NB4 (cell line): ENCODE measurements at regions not wholly inside any gene's neighbourhood (a gene's known extent, or its start where the extent isn't known, plus 50 kb on each side); places are given as distances from the start of the nearest gene placed in this dataset.

Experiments used
- DNase-seq: peaks from one replicate; pipeline ENCODE4 v3.0.0; 2010; ENCODE audit warnings: low read depth
- H3K4me3 ChIP-seq: one replicate; pipeline ENCODE4 v1.5.1; 2011; ENCODE audit warnings: mild to moderate bottlenecking, low read depth, low read length, moderate library complexity
- MYC ChIP-seq: IDR thresholded peaks from 2 replicates; pipeline ENCODE4 v1.6.1; 2011; ENCODE audit warnings: low read depth, low read length
- POLR2A ChIP-seq: IDR thresholded peaks from 2 replicates; pipeline ENCODE4 v1.6.1; 2011; ENCODE audit warnings: mild to moderate bottlenecking; ENCODE audit not compliant: insufficient read length; ENCODE audit errors: extremely low read depth
- TF ChIP-seq, protein P1 (sequence below): IDR thresholded peaks from one replicate; pipeline ENCODE4 v1.5.1; 2012; ENCODE audit warnings: low read depth, low read length
- TF ChIP-seq, protein P2 (sequence below): IDR thresholded peaks from 2 replicates; pipeline ENCODE4 v1.6.1; 2011; ENCODE audit warnings: low read depth, low read length

- no peak for TF ChIP-seq POLR2A
- TF ChIP-seq MYC = no peak
- TF ChIP-seq, protein P1, sequence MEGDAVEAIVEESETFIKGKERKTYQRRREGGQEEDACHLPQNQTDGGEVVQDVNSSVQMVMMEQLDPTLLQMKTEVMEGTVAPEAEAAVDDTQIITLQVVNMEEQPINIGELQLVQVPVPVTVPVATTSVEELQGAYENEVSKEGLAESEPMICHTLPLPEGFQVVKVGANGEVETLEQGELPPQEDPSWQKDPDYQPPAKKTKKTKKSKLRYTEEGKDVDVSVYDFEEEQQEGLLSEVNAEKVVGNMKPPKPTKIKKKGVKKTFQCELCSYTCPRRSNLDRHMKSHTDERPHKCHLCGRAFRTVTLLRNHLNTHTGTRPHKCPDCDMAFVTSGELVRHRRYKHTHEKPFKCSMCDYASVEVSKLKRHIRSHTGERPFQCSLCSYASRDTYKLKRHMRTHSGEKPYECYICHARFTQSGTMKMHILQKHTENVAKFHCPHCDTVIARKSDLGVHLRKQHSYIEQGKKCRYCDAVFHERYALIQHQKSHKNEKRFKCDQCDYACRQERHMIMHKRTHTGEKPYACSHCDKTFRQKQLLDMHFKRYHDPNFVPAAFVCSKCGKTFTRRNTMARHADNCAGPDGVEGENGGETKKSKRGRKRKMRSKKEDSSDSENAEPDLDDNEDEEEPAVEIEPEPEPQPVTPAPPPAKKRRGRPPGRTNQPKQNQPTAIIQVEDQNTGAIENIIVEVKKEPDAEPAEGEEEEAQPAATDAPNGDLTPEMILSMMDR = no peak
- TF ChIP-seq, protein P2, sequence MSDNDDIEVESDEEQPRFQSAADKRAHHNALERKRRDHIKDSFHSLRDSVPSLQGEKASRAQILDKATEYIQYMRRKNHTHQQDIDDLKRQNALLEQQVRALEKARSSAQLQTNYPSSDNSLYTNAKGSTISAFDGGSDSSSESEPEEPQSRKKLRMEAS = no peak
- peak; percentile 40 for DNase-seq
- H3K4me3 ChIP-seq = no peak overlapping the region
These were observed 67.7 kb downstream of the SMIM20 start for GRCh38 chr4:25981749-25982148.

DNA sequence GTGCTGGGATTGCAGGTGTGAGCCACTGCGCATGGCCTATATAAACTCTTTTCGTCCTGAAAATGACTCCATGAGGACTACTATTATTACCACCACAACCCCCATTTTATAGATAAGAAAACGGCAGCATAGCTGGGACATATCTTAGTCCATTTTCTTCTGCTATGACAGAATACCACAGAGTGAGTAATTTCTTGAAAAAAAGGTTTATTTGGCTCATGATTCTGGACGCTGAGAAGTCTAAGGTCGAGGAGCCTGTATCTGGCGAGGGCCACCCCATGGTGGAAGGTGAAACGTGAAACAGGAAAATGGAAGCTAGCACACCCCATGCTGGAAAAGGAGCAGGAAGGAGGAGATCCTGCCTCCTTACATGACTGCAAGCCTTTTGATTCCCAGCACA lies 68.9 kb downstream of the SMIM20 start:
- TF ChIP-seq POLR2A = no peak
- TF ChIP-seq, protein P1 = no peak
- TF ChIP-seq, protein P2 = no peak
- TF ChIP-seq MYC = no peak
- H3K4me3 ChIP-seq = no peak overlapping the region
- DNase-seq = no peak

GRCh38 chr4:25984266-25984665 lies 70.2 kb downstream of the SMIM20 start:
- no peak for DNase-seq
- TF ChIP-seq POLR2A (no peak), MYC (no peak)
- TF ChIP-seq, protein P2 = no peak
- TF ChIP-seq, protein P1 = no peak
- H3K4me3 ChIP-seq = no peak overlapping the region

DNA sequence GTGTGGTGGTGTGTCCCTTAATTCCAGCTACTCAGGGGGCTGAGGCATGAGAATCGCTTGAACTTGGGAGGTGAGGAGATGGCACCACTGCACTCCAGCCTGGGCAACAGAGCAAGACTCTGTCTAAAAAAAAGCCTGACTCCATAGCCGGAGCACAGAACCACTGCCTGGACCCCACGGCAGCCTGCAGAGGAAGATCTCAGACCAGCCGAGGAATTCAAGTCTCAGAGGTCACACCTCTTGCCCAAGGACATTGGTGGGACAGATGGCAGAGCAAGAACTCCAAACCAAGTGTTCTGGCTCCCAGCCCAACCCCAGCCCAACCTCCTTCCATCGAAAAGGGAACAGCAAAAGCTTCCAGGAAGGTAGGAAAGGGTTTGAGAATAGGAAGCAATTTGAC lies 70.8 kb downstream of the SMIM20 start:
- TF ChIP-seq, protein P1 = no peak
- TF ChIP-seq MYC (no peak), POLR2A (no peak)
- TF ChIP-seq, protein P2 = no peak
- DNase-seq = no peak
- H3K4me3 ChIP-seq = no peak overlapping the region

DNA sequence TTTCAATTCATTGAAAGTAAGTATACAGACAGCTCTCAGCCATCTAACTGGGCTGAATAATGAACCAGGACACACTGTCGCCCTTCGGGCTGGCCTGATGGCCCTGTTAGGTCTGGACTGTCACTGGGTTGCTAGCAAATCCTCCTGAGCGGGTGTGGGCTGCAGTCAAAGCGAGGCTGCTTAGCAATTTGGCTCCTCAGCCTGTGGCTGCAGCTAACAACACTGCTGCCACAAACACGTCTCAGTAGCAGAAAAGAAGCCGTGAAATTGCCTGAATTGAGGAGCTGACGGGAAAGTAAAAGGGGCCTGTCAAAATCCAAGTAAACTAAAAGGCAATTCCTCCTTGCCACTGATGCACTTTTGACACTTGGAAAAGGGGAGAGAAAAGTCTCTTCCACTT lies 72.8 kb downstream of the SMIM20 start:
- no peak for TF ChIP-seq POLR2A
- TF ChIP-seq, protein P2 = no peak
- TF ChIP-seq, protein P1 = no peak
- TF ChIP-seq MYC = no peak
- H3K4me3 ChIP-seq = no peak overlapping the region
- DNase-seq = no peak

DNA sequence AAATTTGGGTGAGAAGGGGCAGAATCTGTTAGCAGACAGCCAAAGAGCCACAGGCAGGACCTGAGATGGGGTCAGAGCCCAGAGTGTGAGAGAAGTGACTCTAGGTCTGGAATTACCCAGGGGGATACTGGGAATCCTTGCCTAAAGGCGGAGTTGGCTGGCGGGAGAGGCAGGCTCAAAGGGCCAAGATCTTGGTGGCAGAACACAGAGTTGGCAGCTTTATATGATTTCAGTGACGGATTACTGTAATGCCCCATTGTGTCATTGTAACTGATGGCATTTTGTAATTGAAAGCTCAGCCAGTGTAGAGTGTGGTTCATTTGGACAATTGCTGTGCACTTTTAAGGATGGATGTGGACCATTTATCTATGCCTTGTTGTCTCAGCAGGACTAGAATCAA lies 77.3 kb downstream of the SMIM20 start:
- H3K4me3 ChIP-seq = no peak overlapping the region
- DNase-seq = no peak
- TF ChIP-seq POLR2A (no peak), MYC (no peak)
- TF ChIP-seq, protein P2 = no peak
- TF ChIP-seq, protein P1 = no peak
